GM12872 (cell line): ENCODE measurements at regions not wholly inside any gene's neighbourhood (a gene's known extent, or its start where the extent isn't known, plus 50 kb on each side); places are given as distances from the start of the nearest gene placed in this dataset.

ENCODE experiments used
- TF ChIP-seq, protein P1 (sequence below): IDR thresholded peaks from 3 replicates; pipeline ENCODE4 v1.5.1; 2011; ENCODE audit warnings: low read depth, mild to moderate bottlenecking, low read length, moderate library complexity; ENCODE audit not compliant: insufficient read depth

- TF ChIP-seq, protein P1, sequence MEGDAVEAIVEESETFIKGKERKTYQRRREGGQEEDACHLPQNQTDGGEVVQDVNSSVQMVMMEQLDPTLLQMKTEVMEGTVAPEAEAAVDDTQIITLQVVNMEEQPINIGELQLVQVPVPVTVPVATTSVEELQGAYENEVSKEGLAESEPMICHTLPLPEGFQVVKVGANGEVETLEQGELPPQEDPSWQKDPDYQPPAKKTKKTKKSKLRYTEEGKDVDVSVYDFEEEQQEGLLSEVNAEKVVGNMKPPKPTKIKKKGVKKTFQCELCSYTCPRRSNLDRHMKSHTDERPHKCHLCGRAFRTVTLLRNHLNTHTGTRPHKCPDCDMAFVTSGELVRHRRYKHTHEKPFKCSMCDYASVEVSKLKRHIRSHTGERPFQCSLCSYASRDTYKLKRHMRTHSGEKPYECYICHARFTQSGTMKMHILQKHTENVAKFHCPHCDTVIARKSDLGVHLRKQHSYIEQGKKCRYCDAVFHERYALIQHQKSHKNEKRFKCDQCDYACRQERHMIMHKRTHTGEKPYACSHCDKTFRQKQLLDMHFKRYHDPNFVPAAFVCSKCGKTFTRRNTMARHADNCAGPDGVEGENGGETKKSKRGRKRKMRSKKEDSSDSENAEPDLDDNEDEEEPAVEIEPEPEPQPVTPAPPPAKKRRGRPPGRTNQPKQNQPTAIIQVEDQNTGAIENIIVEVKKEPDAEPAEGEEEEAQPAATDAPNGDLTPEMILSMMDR: no peak
Measured at GRCh38 chr7:84822941-84823510, 363.8 kb downstream of the SEMA3D start.

DNA sequence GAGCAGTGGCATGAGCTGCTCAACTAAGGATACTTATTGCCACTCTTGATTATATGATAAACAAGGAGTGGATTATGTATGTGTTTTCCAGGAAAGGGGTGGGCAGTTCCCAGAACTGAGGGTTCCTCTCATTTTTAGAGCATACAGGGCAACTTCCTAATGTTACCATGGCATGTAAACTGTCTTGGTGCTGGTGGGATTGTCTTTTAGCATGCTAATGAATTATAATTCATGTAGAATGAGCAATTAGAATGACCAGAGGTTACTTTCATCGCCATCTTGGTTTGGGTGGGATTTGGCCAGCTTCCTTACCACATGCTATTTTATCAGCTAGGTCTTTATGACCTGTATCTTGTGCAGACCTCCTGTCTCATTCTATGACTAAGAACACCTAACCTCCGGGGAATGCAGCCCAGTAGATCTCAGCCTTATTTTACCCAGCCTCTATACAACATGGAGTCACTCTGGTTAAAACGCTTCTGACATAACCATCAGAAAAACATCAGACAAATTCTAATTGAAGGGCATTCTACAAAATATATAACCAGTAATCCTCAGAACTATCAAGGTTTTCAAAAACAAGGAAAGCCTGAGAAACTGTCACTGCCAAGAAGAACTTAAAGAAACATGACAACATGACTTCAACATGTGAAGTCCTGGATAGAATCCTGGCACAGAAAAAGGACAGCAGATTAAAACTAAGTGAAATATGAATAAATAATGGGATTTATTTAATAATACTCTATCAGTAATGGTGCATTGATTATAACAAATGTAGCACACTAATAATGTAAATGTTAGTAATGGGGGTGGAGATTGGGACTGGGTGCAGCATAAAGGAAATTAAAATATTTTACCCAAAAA, 365.0 kb downstream of the SEMA3D start:
- TF ChIP-seq, protein P1: no peak

GRCh38 chr7:84820481-84820880, 366.4 kb downstream of the SEMA3D start:
- TF ChIP-seq, protein P1: no peak

DNA sequence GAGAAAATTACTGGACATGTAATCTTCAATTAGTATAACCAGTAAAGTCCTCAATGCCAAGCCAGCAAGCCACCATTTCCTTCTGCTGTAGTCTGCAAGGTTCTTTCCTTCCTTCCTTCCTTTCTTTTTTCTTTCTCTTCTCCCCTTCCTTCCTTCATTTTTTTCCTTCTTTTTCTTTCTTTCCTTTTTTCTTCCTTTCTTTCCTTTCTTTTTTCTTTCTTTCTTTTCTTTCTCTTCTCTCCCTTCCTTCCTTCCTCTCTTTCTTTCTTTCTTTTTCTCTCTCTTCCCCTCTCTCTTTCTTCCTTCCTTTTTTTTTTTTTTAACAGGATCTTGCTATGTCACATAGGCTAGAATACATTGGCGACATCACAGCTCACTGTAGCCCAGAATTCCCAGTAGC, 369.8 kb downstream of the SEMA3D start:
- TF ChIP-seq, protein P1: no peak

GRCh38 chr7:84813376-84813775, 373.5 kb downstream of the SEMA3D start:
- TF ChIP-seq, protein P1: no peak

DNA sequence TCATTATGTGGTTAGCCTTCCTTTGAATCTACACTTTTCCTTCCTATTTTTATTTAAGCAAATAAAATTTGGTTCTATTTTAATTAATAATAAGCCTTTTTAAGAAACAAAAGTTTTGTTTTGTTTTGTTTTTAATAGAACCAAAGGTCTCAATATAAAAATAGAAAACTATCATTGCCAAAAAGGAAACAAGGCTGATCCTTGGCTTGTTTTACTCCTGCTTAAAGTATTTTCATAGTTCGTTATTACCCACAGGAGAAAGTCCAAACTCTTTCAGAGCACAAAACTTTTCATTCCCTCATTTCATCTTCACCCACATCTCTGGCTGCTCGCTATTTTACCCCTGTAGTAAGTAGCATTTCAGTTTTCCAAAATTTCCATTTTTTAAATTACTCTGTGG, 374.8 kb downstream of the SEMA3D start:
- TF ChIP-seq, protein P1: no peak

GRCh38 chr7:84811362-84811761, 375.5 kb downstream of the SEMA3D start:
- TF ChIP-seq, protein P1: no peak
